ENCODE measurements at regions not wholly inside any gene's neighbourhood (a gene's known extent, or its start where the extent isn't known, plus 50 kb on each side); places are given as distances from the start of the nearest gene placed in this dataset.

- Histone ChIP-seq H3K4me1 (ENCODE audit: control insufficient read depth, insufficient read depth, low read length) (no peaks in the 10 kb centered on the region), H3K4me3 (ENCODE audit: low read length) (no peak overlapping the region), H3K9ac (ENCODE audit: low read length) (no peak overlapping the region), H3K9me3 (ENCODE audit: control insufficient read depth, low read length) (no peaks in the 10 kb centered on the region), H3K27me3 (ENCODE audit: control insufficient read depth, insufficient read depth, low read length) (peaks cover 7% of the 10 kb centered on the region), H3K36me3 (ENCODE audit: control insufficient read depth, insufficient read depth, low read length) (no peaks in the 10 kb centered on the region)
These were observed 98.7 kb downstream of the MICALL2 start for GRCh38 chr7:1360521-1360971.

- peaks cover under 1% of the 10 kb centered on the region for H3K27me3 ChIP-seq (ENCODE audit: control insufficient read depth, insufficient read depth, low read length)
- no peaks in the 10 kb centered on the region for H3K36me3 ChIP-seq (ENCODE audit: control insufficient read depth, insufficient read depth, low read length)
- no peaks in the 10 kb centered on the region for H3K9me3 ChIP-seq (ENCODE audit: control insufficient read depth, low read length)
- no peak overlapping the region for H3K9ac ChIP-seq (ENCODE audit: low read length)
- H3K4me3 ChIP-seq (ENCODE audit: low read length) = no peak overlapping the region
- no peaks in the 10 kb centered on the region for H3K4me1 ChIP-seq (ENCODE audit: control insufficient read depth, insufficient read depth, low read length)
These were observed 98.1 kb downstream of the MICALL2 start for GRCh38 chr7:1361016-1361755.

GRCh38 chr7:1361756-1362125 lies 97.5 kb downstream of the MICALL2 start:
- H3K9ac ChIP-seq (ENCODE audit: low read length) = no peak overlapping the region
- H3K36me3 ChIP-seq (ENCODE audit: control insufficient read depth, insufficient read depth, low read length) = no peaks in the 10 kb centered on the region
- H3K4me3 ChIP-seq (ENCODE audit: low read length) = no peak overlapping the region
- peaks cover under 1% of the 10 kb centered on the region for H3K27me3 ChIP-seq (ENCODE audit: control insufficient read depth, insufficient read depth, low read length)
- no peaks in the 10 kb centered on the region for H3K9me3 ChIP-seq (ENCODE audit: control insufficient read depth, low read length)
- H3K4me1 ChIP-seq (ENCODE audit: control insufficient read depth, insufficient read depth, low read length) = no peaks in the 10 kb centered on the region

- Histone ChIP-seq H3K36me3 (ENCODE audit: control insufficient read depth, insufficient read depth, low read length) (no peaks in the 10 kb centered on the region), H3K4me1 (ENCODE audit: control insufficient read depth, insufficient read depth, low read length) (no peaks in the 10 kb centered on the region), H3K9ac (ENCODE audit: low read length) (no peak overlapping the region), H3K4me3 (ENCODE audit: low read length) (no peak overlapping the region), H3K9me3 (ENCODE audit: control insufficient read depth, low read length) (no peaks in the 10 kb centered on the region), H3K27me3 (ENCODE audit: control insufficient read depth, insufficient read depth, low read length) (peaks cover 6% of the 10 kb centered on the region)
These were observed 97.0 kb downstream of the MICALL2 start for GRCh38 chr7:1362301-1362700.

- Histone ChIP-seq H3K9me3 (ENCODE audit: control insufficient read depth, low read length) (no peaks in the 10 kb centered on the region), H3K4me1 (ENCODE audit: control insufficient read depth, insufficient read depth, low read length) (no peaks in the 10 kb centered on the region), H3K9ac (ENCODE audit: low read length) (no peak overlapping the region), H3K36me3 (ENCODE audit: control insufficient read depth, insufficient read depth, low read length) (no peaks in the 10 kb centered on the region), H3K4me3 (ENCODE audit: low read length) (no peak overlapping the region), H3K27me3 (ENCODE audit: control insufficient read depth, insufficient read depth, low read length) (peaks cover 21% of the 10 kb centered on the region)
These were observed 95.0 kb downstream of the MICALL2 start for GRCh38 chr7:1364068-1364905.

- H3K27me3 ChIP-seq (ENCODE audit: control insufficient read depth, insufficient read depth, low read length) = peaks cover 26% of the 10 kb centered on the region
These were observed 94.2 kb downstream of the MICALL2 start for GRCh38 chr7:1364906-1365570.

GRCh38 chr7:1365846-1366245 lies 93.4 kb downstream of the MICALL2 start:
- Histone ChIP-seq H3K27me3 (ENCODE audit: control insufficient read depth, insufficient read depth, low read length) (peaks cover 34% of the 10 kb centered on the region), H3K4me3 (ENCODE audit: low read length) (no peak overlapping the region), H3K9ac (ENCODE audit: low read length) (no peak overlapping the region), H3K9me3 (ENCODE audit: control insufficient read depth, low read length) (no peaks in the 10 kb centered on the region), H3K4me1 (ENCODE audit: control insufficient read depth, insufficient read depth, low read length) (no peaks in the 10 kb centered on the region), H3K36me3 (ENCODE audit: control insufficient read depth, insufficient read depth, low read length) (no peaks in the 10 kb centered on the region)

More at GRCh38 chr7:1364906-1365570, 94.2 kb downstream of the MICALL2 start:
- Histone ChIP-seq H3K9ac (ENCODE audit: low read length) (no peak overlapping the region), H3K4me3 (ENCODE audit: low read length) (no peak overlapping the region), H3K9me3 (ENCODE audit: control insufficient read depth, low read length) (no peaks in the 10 kb centered on the region), H3K4me1 (ENCODE audit: control insufficient read depth, insufficient read depth, low read length) (no peaks in the 10 kb centered on the region), H3K36me3 (ENCODE audit: control insufficient read depth, insufficient read depth, low read length) (no peaks in the 10 kb centered on the region)

GRCh38 chr7:1366801-1367405 lies 92.4 kb downstream of the MICALL2 start:
- Histone ChIP-seq H3K27me3 (ENCODE audit: control insufficient read depth, insufficient read depth, low read length) (peaks cover 41% of the 10 kb centered on the region), H3K9me3 (ENCODE audit: control insufficient read depth, low read length) (no peaks in the 10 kb centered on the region)

GRCh38 chr7:1367501-1368183 lies 91.6 kb downstream of the MICALL2 start:
- H3K9ac ChIP-seq (ENCODE audit: low read length) = no peak overlapping the region
- peaks cover 42% of the 10 kb centered on the region for H3K27me3 ChIP-seq (ENCODE audit: control insufficient read depth, insufficient read depth, low read length)
- no peaks in the 10 kb centered on the region for H3K9me3 ChIP-seq (ENCODE audit: control insufficient read depth, low read length)
- no peaks in the 10 kb centered on the region for H3K4me1 ChIP-seq (ENCODE audit: control insufficient read depth, insufficient read depth, low read length)
- H3K4me3 ChIP-seq (ENCODE audit: low read length) = no peak overlapping the region
- no peaks in the 10 kb centered on the region for H3K36me3 ChIP-seq (ENCODE audit: control insufficient read depth, insufficient read depth, low read length)

More at GRCh38 chr7:1366801-1367405, 92.4 kb downstream of the MICALL2 start:
- no peaks in the 10 kb centered on the region for H3K4me1 ChIP-seq (ENCODE audit: control insufficient read depth, insufficient read depth, low read length)
- no peaks in the 10 kb centered on the region for H3K36me3 ChIP-seq (ENCODE audit: control insufficient read depth, insufficient read depth, low read length)
- no peak overlapping the region for H3K9ac ChIP-seq (ENCODE audit: low read length)
- no peak overlapping the region for H3K4me3 ChIP-seq (ENCODE audit: low read length)

GRCh38 chr7:1368184-1368681 lies 91.0 kb downstream of the MICALL2 start:
- H3K36me3 ChIP-seq (ENCODE audit: control insufficient read depth, insufficient read depth, low read length) = no peaks in the 10 kb centered on the region
- H3K4me1 ChIP-seq (ENCODE audit: control insufficient read depth, insufficient read depth, low read length) = no peaks in the 10 kb centered on the region
- no peak overlapping the region for H3K9ac ChIP-seq (ENCODE audit: low read length)
- peaks cover 42% of the 10 kb centered on the region for H3K27me3 ChIP-seq (ENCODE audit: control insufficient read depth, insufficient read depth, low read length)
- no peak overlapping the region for H3K4me3 ChIP-seq (ENCODE audit: low read length)
- H3K9me3 ChIP-seq (ENCODE audit: control insufficient read depth, low read length) = no peaks in the 10 kb centered on the region
